ENCODE measurements at regions not wholly inside any gene's neighbourhood (a gene's known extent, or its start where the extent isn't known, plus 50 kb on each side); places are given as distances from the start of the nearest gene placed in this dataset.

GRCh38 chr2:64204703-64205102 is 60.5 kb upstream of the PELI1 start:
- no peak for TF ChIP-seq EP300 (IDR thresholded peaks at IDR 0.05)
- TF ChIP-seq, protein P1, sequence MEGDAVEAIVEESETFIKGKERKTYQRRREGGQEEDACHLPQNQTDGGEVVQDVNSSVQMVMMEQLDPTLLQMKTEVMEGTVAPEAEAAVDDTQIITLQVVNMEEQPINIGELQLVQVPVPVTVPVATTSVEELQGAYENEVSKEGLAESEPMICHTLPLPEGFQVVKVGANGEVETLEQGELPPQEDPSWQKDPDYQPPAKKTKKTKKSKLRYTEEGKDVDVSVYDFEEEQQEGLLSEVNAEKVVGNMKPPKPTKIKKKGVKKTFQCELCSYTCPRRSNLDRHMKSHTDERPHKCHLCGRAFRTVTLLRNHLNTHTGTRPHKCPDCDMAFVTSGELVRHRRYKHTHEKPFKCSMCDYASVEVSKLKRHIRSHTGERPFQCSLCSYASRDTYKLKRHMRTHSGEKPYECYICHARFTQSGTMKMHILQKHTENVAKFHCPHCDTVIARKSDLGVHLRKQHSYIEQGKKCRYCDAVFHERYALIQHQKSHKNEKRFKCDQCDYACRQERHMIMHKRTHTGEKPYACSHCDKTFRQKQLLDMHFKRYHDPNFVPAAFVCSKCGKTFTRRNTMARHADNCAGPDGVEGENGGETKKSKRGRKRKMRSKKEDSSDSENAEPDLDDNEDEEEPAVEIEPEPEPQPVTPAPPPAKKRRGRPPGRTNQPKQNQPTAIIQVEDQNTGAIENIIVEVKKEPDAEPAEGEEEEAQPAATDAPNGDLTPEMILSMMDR (IDR thresholded peaks at IDR 0.05), result no peak
